Spleen (tissue), 11 donors: ENCODE measurements at regions not wholly inside any gene's neighbourhood (a gene's known extent, or its start where the extent isn't known, plus 50 kb on each side); places are given as distances from the start of the nearest gene placed in this dataset.

Source experiments
- DNase-seq: peaks from one replicate; pipeline ENCODE4 v3.0.0-alpha.2; 2020
- H3K27ac ChIP-seq, 8 donors: fragments of 200-600 bp; sonication (generic) in 7 of 8; 1 replicate in 4 of 8; 2 replicates in 4 of 8; pipeline versions ENCODE4 v1.5.0 to v1.8.0; 2016 to 2021; ENCODE audit warnings: inconsistent platforms in 4 of 8, mild to moderate bottlenecking in 4 of 8, moderate library complexity in 1 of 8
- H3K27me3 ChIP-seq, 7 donors: fragments of 200-600 bp; sonication (generic) in 6 of 7; replicated peaks in 1 of 7; 1 replicate in 4 of 7; 2 replicates in 3 of 7; pipeline versions ENCODE4 v1.5.0 to v1.8.0; 2016 to 2021; ENCODE audit warnings: inconsistent platforms in 3 of 7, mild to moderate bottlenecking in 1 of 7
- H3K36me3 ChIP-seq, 6 donors: fragments of 200-600 bp; sonication (generic) in 5 of 6; 1 replicate in 4 of 6; 2 replicates in 2 of 6; pipeline versions ENCODE4 v1.5.0 to v1.8.0; 2016 to 2021; ENCODE audit warnings: inconsistent platforms in 2 of 6
- H3K4me1 ChIP-seq, 6 donors: fragments of 200-600 bp; sonication (generic) in 5 of 6; 1 replicate in 3 of 6; 2 replicates in 3 of 6; pipeline versions ENCODE4 v1.5.0 to v1.8.0; 2016 to 2021; ENCODE audit warnings: inconsistent platforms in 3 of 6
- H3K4me3 ChIP-seq, 8 donors: fragments of 200-600 bp; sonication (generic) in 7 of 8; 1 replicate in 4 of 8; 2 replicates in 4 of 8; pipeline versions ENCODE4 v1.5.0 to v1.8.0; 2016 to 2021; ENCODE audit warnings: inconsistent platforms in 4 of 8, mild to moderate bottlenecking in 4 of 8, moderate library complexity in 2 of 8
- H3K9me3 ChIP-seq, 8 donors: fragments of 200-600 bp; sonication (generic) in 7 of 8; 1 replicate in 4 of 8; 2 replicates in 4 of 8; pipeline versions ENCODE4 v1.5.0 to v1.8.0; 2016 to 2021; ENCODE audit warnings: inconsistent platforms in 4 of 8
- CTCF ChIP-seq, 11 experiments: fragments of 200-600 bp in 7 of 11; fragments of 450-650 bp in 4 of 11; sonication (generic) in 4 of 11; IDR thresholded peaks in 8 of 11; conservative IDR thresholded peaks in 3 of 11; 1 replicate in 7 of 11; 2 replicates in 4 of 11; pipeline versions ENCODE4 v1.4.0 to v1.8.0; 2016 to 2021; ENCODE audit warnings: antibody characterized with exemption in 11 of 11, inconsistent platforms in 4 of 11, mild to moderate bottlenecking in 1 of 11
- POLR2A ChIP-seq, 3 donors: fragments of 450-650 bp; IDR thresholded peaks; one replicate each; pipeline ENCODE4 v1.5.1; 2017; ENCODE audit warnings: antibody characterized with exemption in 3 of 3, mild to moderate bottlenecking in 1 of 3
- POLR2AphosphoS5 ChIP-seq, 3 donors: sonication (generic); formaldehyde crosslinking; IDR thresholded peaks; one replicate each; pipeline ENCODE4 v1.5.1; 2017; ENCODE audit warnings: antibody characterized with exemption in 3 of 3
- WGBS, 5 donors: extraction: QIAGEN DNeasy Blood & Tissue Kit in 3 of 5; methylation state at CpG; one replicate each; pipeline versions ENCODE4 v1.1.5 to v1.1.7; 2013 to 2018; 5-methylcytosine and 5-hydroxymethylcytosine counted together
- intact Hi-C: fragments of 100-400 bp; cut with DNase I; formaldehyde crosslinking; loops from one replicate; pipeline ENCODE4 v1.15.0; 2023; ENCODE audit warnings: low total_unique reads
- donor health status: healthy with polysubstance abuse.
- donor health status: DM: no; HTN: no; CAD: no; lungs with moderate emphysema.
- donor health status: DM: no; HTN: no; CAD: no.
- donor health status: Bipolar disorder and iron deficiency.
- donor health status: healthy.
- donor health status: DM: no; HTN: no; CAD: no.
- donor health status: DM: yes; HTN: yes; CAD: no.

- 82 to 96% (median 87%) methylated on average over 3 of the region's 3 CpGs for WGBS, 5 donors
- H3K9me3 ChIP-seq: peaks cover 0 to 3% (median 0%) of the 10 kb centered on the region in 8 donors
- TF ChIP-seq CTCF (IDR thresholded peaks at IDR 0.05 in 8 of 11, conservative IDR thresholded peaks at IDR 0.05 in 3 of 11): no peak
- TF ChIP-seq POLR2A (IDR thresholded peaks at IDR 0.05): no peak
- no peak for TF ChIP-seq POLR2AphosphoS5 (IDR thresholded peaks at IDR 0.05)
- no peak overlapping the region for H3K4me3 ChIP-seq
- H3K27me3 ChIP-seq: peaks cover 0 to under 1% (median 0%) of the 10 kb centered on the region in 7 donors
- no peak for DNase-seq
- H3K27ac ChIP-seq: no peak overlapping the region
- H3K4me1 ChIP-seq: no peaks in the 10 kb centered on the region
- intact Hi-C loops: no loop called here
- no peaks in the 10 kb centered on the region for H3K36me3 ChIP-seq
These were observed 185.2 kb downstream of the MZT1 start for GRCh38 chr13:72542241-72542640.

- no peak for TF ChIP-seq CTCF (IDR thresholded peaks at IDR 0.05 in 8 of 11, conservative IDR thresholded peaks at IDR 0.05 in 3 of 11)
- TF ChIP-seq POLR2AphosphoS5 (IDR thresholded peaks at IDR 0.05): no peak
- no peak for TF ChIP-seq POLR2A (IDR thresholded peaks at IDR 0.05)
- Histone ChIP-seq H3K4me3 (no peak overlapping the region), H3K4me1 (no peaks in the 10 kb centered on the region), H3K36me3 (no peaks in the 10 kb centered on the region), H3K9me3 (peaks cover 0 to 3% (median 0%) of the 10 kb centered on the region in 8 donors), H3K27ac (no peak overlapping the region), H3K27me3 (peaks cover 0 to 3% (median 0%) of the 10 kb centered on the region in 7 donors)
- 90 to 94% (median 91%) methylated on average over 6 of the region's 6 CpGs for WGBS, 5 donors
- intact Hi-C loops: no loop called here
- DNase-seq: no peak
These were observed 185.8 kb downstream of the MZT1 start for GRCh38 chr13:72541674-72542073.

- Histone ChIP-seq H3K9me3 (peaks cover 0 to 3% (median 0%) of the 10 kb centered on the region in 8 donors), H3K4me1 (no peaks in the 10 kb centered on the region)
These were observed 186.5 kb downstream of the MZT1 start for GRCh38 chr13:72540881-72541280.

GRCh38 chr13:72539925-72540324 lies 187.5 kb downstream of the MZT1 start:
- H3K36me3 ChIP-seq: no peaks in the 10 kb centered on the region
- H3K9me3 ChIP-seq: no peaks in the 10 kb centered on the region
- TF ChIP-seq POLR2A (IDR thresholded peaks at IDR 0.05) (no peak), POLR2AphosphoS5 (IDR thresholded peaks at IDR 0.05) (no peak), CTCF (IDR thresholded peaks at IDR 0.05 in 8 of 11, conservative IDR thresholded peaks at IDR 0.05 in 3 of 11) (no peak)
- no peaks in the 10 kb centered on the region for H3K4me1 ChIP-seq
- 35 to 88% (median 45%) methylated on average over 1 of the region's 1 CpG for WGBS, 5 donors
- H3K4me3 ChIP-seq: no peak overlapping the region
- peaks cover 0 to 3% (median 0%) of the 10 kb centered on the region in 7 donors for H3K27me3 ChIP-seq
- intact Hi-C loops: no loop called here
- no peak for DNase-seq
- H3K27ac ChIP-seq: no peak overlapping the region

More at GRCh38 chr13:72540881-72541280, 186.5 kb downstream of the MZT1 start:
- H3K27me3 ChIP-seq: peaks cover 0 to 3% (median 0%) of the 10 kb centered on the region in 7 donors
- intact Hi-C loops: no loop called here
- 67 to 95% (median 90%) methylated on average over 4 of the region's 4 CpGs for WGBS, 5 donors
- H3K4me3 ChIP-seq: no peak overlapping the region
- no peak for DNase-seq
- no peaks in the 10 kb centered on the region for H3K36me3 ChIP-seq
- no peak overlapping the region for H3K27ac ChIP-seq
- TF ChIP-seq POLR2AphosphoS5 (IDR thresholded peaks at IDR 0.05) (no peak), CTCF (IDR thresholded peaks at IDR 0.05 in 8 of 11, conservative IDR thresholded peaks at IDR 0.05 in 3 of 11) (no peak), POLR2A (IDR thresholded peaks at IDR 0.05) (no peak)
